ENCODE measurements at regions not wholly inside any gene's neighbourhood (a gene's known extent, or its start where the extent isn't known, plus 50 kb on each side); places are given as distances from the start of the nearest gene placed in this dataset.
"Not testable (repeated sequence)": the region's sequence is repeated elsewhere in the genome, so short reads cannot be mapped to it uniquely, and the experiment has no call there.

DNA sequence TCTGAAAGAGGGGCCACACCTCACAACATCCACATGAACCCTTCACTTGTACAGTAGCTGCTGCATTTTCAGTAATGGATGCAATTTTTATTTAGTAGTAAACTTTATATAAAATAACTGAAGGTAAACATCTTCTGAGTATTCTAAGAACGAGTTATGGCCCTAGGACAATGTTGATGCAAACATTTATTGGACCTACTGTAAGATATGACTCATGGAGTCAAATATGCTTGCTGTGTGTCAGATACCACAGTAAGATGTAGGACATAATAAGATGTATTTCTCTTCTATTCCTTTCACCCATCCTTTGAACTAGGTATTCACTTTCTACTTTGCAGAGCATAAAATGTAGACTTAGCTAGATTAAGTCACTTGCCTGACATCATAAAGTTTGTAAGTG lies 87.6 kb downstream of the TEX13C start:
- no peaks in the 10 kb centered on the region for H3K36me3 ChIP-seq (ENCODE audit: insufficient read depth, low read depth, low read length)
- H3K4me3 ChIP-seq (ENCODE audit: low read length), result no peak overlapping the region
- H3K27me3 ChIP-seq (ENCODE audit: insufficient read depth, low read length), result no peaks in the 10 kb centered on the region
- H3K27ac ChIP-seq (ENCODE audit: low read length), result no peak overlapping the region
- H3K4me1 ChIP-seq (ENCODE audit: insufficient read depth, low read length), result no peaks in the 10 kb centered on the region
- H3K9ac ChIP-seq (ENCODE audit: low read depth, low read length), result no peak overlapping the region
- no peaks in the 10 kb centered on the region for H3K9me3 ChIP-seq (ENCODE audit: insufficient read depth, low read depth, low read length)

DNA sequence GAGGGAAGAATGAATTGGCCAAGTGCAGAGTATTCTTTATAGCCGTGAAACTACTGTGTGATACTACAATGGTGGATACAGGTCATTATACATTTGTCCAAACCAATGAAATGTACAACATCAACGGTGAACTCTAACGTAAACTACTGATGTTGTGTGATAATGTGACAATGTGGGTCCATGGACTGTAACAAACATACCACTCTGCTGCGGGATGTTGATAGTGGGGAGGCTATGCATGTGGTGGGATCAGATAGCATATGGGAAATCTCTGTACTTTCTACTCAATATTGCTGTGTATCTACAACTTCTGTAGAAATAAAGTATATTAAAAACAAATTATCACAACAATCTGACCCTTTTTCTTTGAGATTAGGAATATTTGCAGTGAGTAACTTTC lies 101.1 kb downstream of the TEX13C start:
- no peak overlapping the region for H3K9ac ChIP-seq (ENCODE audit: low read depth, low read length)
- no peak overlapping the region for H3K27ac ChIP-seq (ENCODE audit: low read length)
- H3K9me3 ChIP-seq (ENCODE audit: insufficient read depth, low read depth, low read length), result no peaks in the 10 kb centered on the region; the same call in 1 of the 2 replicates
- no peak overlapping the region for H3K4me3 ChIP-seq (ENCODE audit: low read length)
- H3K4me1 ChIP-seq (ENCODE audit: insufficient read depth, low read length), result no peaks in the 10 kb centered on the region
- no peaks in the 10 kb centered on the region for H3K27me3 ChIP-seq (ENCODE audit: insufficient read depth, low read length)
- no peaks in the 10 kb centered on the region for H3K36me3 ChIP-seq (ENCODE audit: insufficient read depth, low read depth, low read length)

DNA sequence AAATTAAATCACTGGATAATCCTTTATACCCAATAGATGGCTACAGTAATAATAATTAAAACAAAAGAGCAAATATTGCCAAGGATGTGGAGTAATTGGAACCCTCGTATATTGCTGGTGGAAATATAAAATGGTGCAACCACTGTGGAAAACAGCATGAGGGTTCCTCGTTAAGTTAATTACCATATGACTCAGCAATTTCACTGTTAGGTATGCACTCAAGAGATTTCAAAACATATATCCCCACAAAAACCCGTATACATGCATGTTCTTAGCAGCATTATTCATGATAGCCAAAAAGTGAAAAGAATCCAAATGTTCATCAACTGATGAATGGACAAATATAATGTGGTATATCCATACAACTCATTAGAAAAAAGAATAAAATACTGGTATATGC lies 103.3 kb downstream of the TEX13C start:
- Histone ChIP-seq H3K9me3 (ENCODE audit: insufficient read depth, low read depth, low read length) (no peaks in the 10 kb centered on the region; the same call in 1 of the 2 replicates), H3K4me3 (ENCODE audit: low read length) (no peak overlapping the region), H3K4me1 (ENCODE audit: insufficient read depth, low read length) (no peaks in the 10 kb centered on the region), H3K9ac (ENCODE audit: low read depth, low read length) (no peak overlapping the region), H3K27me3 (ENCODE audit: insufficient read depth, low read length) (no peaks in the 10 kb centered on the region), H3K36me3 (ENCODE audit: insufficient read depth, low read depth, low read length) (no peaks in the 10 kb centered on the region), H3K27ac (ENCODE audit: low read length) (no peak overlapping the region)

- no peaks in the 10 kb centered on the region for H3K4me1 ChIP-seq (ENCODE audit: insufficient read depth, low read length)
- H3K27ac ChIP-seq (ENCODE audit: low read length), result no peak overlapping the region
- H3K4me3 ChIP-seq (ENCODE audit: low read length), result no peak overlapping the region
- H3K36me3 ChIP-seq (ENCODE audit: insufficient read depth, low read depth, low read length), result no peaks in the 10 kb centered on the region
- H3K9me3 ChIP-seq (ENCODE audit: insufficient read depth, low read depth, low read length), result no peaks in the 10 kb centered on the region; the same call in 1 of the 2 replicates
- H3K9ac ChIP-seq (ENCODE audit: low read depth, low read length), result no peak overlapping the region
- H3K27me3 ChIP-seq (ENCODE audit: insufficient read depth, low read length), result no peaks in the 10 kb centered on the region
Observed at GRCh38 chrX:125424536-125424935, 104.9 kb downstream of the TEX13C start.

DNA sequence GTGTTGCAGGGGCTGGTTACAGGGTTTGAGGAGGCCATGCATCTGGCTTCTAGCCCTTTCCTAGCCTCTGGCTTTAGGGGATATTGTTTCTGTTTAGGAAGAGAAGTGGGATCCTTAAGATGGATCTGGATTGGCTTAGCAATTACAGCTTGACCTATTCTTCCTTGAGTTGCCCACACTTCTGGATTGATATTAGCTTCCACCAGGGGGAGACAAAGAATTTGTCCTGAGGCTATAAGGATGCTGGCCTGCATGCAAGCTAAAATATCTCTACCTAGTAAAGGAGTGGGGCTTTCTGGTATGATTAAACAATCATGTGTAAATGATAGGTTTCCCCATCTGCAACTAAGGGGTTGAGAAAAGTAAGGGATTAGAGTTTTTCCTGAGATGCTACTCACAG lies 117.2 kb downstream of the TEX13C start:
- Histone ChIP-seq H3K9ac (ENCODE audit: low read depth, low read length) (no peak overlapping the region), H3K27me3 (ENCODE audit: insufficient read depth, low read length) (no peaks in the 10 kb centered on the region), H3K9me3 (ENCODE audit: insufficient read depth, low read depth, low read length) (peaks cover 16% of the 10 kb centered on the region), H3K27ac (ENCODE audit: low read length) (no peak overlapping the region), H3K4me3 (ENCODE audit: low read length) (no peak overlapping the region), H3K4me1 (ENCODE audit: insufficient read depth, low read length) (no peaks in the 10 kb centered on the region), H3K36me3 (ENCODE audit: insufficient read depth, low read depth, low read length) (no peaks in the 10 kb centered on the region)

DNA sequence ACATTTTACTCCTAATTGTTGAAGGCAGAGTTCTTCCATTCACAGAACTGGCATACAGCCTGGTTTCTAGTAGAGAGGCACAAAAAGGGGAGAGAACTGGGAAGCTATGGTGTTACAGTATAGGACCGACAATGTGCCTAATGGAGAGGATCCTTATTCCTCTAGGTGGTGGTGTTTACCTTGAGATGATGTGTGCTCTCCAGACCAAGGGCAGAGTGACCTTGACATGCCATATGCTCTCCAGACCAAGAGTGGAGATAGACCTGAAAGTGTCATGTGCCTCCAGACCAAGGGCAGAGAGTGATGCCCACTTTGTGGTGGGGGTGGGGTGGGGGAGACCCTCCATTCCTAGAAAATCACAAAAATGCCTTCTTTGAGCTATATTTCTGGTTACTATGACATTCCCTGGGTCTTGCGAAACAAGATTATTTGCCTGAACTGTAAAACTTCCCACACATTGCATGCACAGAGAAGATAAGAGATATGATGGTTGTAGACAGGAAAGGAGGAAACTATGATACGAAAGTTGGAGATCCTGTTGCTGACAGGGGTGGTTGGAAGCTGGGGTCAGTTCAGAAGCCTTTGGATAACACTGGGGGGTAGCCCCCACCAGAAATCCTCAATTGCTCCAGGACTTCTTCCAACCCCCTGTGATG lies 119.7 kb downstream of the TEX13C start:
- no peaks in the 10 kb centered on the region for H3K9me3 ChIP-seq (ENCODE audit: insufficient read depth, low read depth, low read length)

GRCh38 chrX:125444659-125445058 lies 125.0 kb downstream of the TEX13C start:
- no peak overlapping the region for H3K9ac ChIP-seq (ENCODE audit: low read depth, low read length)
- H3K4me1 ChIP-seq (ENCODE audit: insufficient read depth, low read length), result no peaks in the 10 kb centered on the region
- H3K9me3 ChIP-seq (ENCODE audit: insufficient read depth, low read depth, low read length), result no peaks in the 10 kb centered on the region; the same call in 1 of the 2 replicates
- no peak overlapping the region for H3K4me3 ChIP-seq (ENCODE audit: low read length)
- no peaks in the 10 kb centered on the region for H3K36me3 ChIP-seq (ENCODE audit: insufficient read depth, low read depth, low read length)
- H3K27me3 ChIP-seq (ENCODE audit: insufficient read depth, low read length), result no peaks in the 10 kb centered on the region
- H3K27ac ChIP-seq (ENCODE audit: low read length), result no peak overlapping the region

More for the DNA sequence above, 119.7 kb downstream of the TEX13C start:
- H3K27ac ChIP-seq (ENCODE audit: low read length), result no peak overlapping the region
- no peaks in the 10 kb centered on the region for H3K4me1 ChIP-seq (ENCODE audit: insufficient read depth, low read length)
- no peak overlapping the region for H3K4me3 ChIP-seq (ENCODE audit: low read length)
- no peak overlapping the region for H3K9ac ChIP-seq (ENCODE audit: low read depth, low read length)
- no peaks in the 10 kb centered on the region for H3K27me3 ChIP-seq (ENCODE audit: insufficient read depth, low read length)
- H3K36me3 ChIP-seq (ENCODE audit: insufficient read depth, low read depth, low read length), result no peaks in the 10 kb centered on the region

DNA sequence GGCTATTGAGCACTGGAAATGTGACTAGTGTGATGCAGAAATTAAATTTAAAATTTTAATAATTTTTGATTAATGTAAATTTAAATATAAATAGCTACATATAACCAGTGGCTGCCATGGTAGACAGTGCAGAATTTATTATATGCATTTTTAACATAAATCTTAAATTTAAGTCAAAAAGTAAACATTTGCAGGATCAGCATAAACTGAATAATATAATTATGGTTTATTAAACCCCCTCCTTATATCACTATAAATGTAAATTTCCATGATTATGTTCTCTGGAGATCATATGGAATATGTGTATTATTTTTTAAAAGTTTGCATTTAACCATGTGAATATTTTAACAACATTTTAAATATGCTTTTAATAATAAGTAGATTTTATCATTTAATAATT lies 155.8 kb downstream of the TEX13C start:
- no peak overlapping the region for H3K27ac ChIP-seq (ENCODE audit: low read length)
- H3K27me3 ChIP-seq (ENCODE audit: insufficient read depth, low read length), result no peaks in the 10 kb centered on the region
- H3K36me3 ChIP-seq (ENCODE audit: insufficient read depth, low read depth, low read length), result no peaks in the 10 kb centered on the region
- no peaks in the 10 kb centered on the region for H3K4me1 ChIP-seq (ENCODE audit: insufficient read depth, low read length)
- H3K9ac ChIP-seq (ENCODE audit: low read depth, low read length), result no peak overlapping the region
- H3K4me3 ChIP-seq (ENCODE audit: low read length), result no peak overlapping the region
- no peaks in the 10 kb centered on the region for H3K9me3 ChIP-seq (ENCODE audit: insufficient read depth, low read depth, low read length)

- no peak overlapping the region for H3K4me3 ChIP-seq (ENCODE audit: low read length)
- H3K27me3 ChIP-seq (ENCODE audit: insufficient read depth, low read length), result no peaks in the 10 kb centered on the region
- H3K36me3 ChIP-seq (ENCODE audit: insufficient read depth, low read depth, low read length), result no peaks in the 10 kb centered on the region
- no peak overlapping the region for H3K27ac ChIP-seq (ENCODE audit: low read length)
- no peak overlapping the region for H3K9ac ChIP-seq (ENCODE audit: low read depth, low read length)
- no peaks in the 10 kb centered on the region for H3K9me3 ChIP-seq (ENCODE audit: insufficient read depth, low read depth, low read length)
- H3K4me1 ChIP-seq (ENCODE audit: insufficient read depth, low read length), result no peaks in the 10 kb centered on the region
Observed at GRCh38 chrX:125492439-125492838, 172.8 kb downstream of the TEX13C start.

- not testable (repeated sequence) for H3K9me3 ChIP-seq (ENCODE audit: insufficient read depth, low read depth, low read length); H3K4me1 ChIP-seq (ENCODE audit: insufficient read depth, low read length); H3K4me3 ChIP-seq (ENCODE audit: low read length); H3K27ac ChIP-seq (ENCODE audit: low read length); H3K9ac ChIP-seq (ENCODE audit: low read depth, low read length); H3K36me3 ChIP-seq (ENCODE audit: insufficient read depth, low read depth, low read length); H3K27me3 ChIP-seq (ENCODE audit: insufficient read depth, low read length)
Observed at GRCh38 chrX:125493004-125493403, 173.3 kb downstream of the TEX13C start.

DNA sequence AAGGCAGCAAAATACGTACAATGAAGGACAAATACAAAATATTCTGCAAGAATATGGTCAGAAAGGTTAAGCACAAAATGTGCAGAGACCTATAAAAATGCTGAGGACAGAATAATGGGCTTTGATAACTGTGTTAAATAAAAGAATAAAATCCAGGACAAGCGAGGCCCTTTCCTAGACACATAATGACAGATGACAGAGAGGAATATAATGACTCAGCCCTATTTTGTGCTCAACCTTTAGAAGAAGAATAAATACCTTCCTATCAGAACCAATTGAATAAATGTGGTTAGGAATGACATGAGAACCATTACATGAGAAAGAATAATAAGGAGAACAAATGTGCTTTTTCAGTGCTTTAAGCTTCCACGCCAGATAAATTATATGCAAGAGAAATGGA lies 178.0 kb downstream of the TEX13C start:
- Histone ChIP-seq H3K4me3 (ENCODE audit: low read length) (no peak overlapping the region), H3K27ac (ENCODE audit: low read length) (no peak overlapping the region), H3K9me3 (ENCODE audit: insufficient read depth, low read depth, low read length) (no peaks in the 10 kb centered on the region), H3K4me1 (ENCODE audit: insufficient read depth, low read length) (no peaks in the 10 kb centered on the region), H3K27me3 (ENCODE audit: insufficient read depth, low read length) (no peaks in the 10 kb centered on the region), H3K9ac (ENCODE audit: low read depth, low read length) (no peak overlapping the region), H3K36me3 (ENCODE audit: insufficient read depth, low read depth, low read length) (no peaks in the 10 kb centered on the region)

DNA sequence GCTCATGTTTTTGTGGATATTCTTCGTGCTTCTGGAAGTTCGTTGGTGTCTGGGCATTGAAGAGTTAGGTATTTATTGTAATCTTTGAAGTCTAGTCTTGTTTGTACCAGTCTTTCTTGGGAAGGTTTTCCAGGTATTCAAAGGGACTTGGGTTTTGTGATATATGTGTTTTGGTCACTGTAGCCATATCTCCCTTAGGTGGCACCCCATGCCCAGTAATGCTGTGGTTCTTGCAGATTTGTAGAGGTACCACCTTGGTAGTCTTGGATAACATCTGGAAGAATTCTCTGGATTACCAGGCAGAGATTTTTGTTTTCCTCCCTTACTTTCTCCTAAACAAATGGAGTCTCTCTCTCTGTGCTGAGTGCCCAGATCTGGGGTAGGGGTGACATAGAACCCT lies 184.1 kb downstream of the TEX13C start:
- Histone ChIP-seq H3K27ac (ENCODE audit: low read length) (no peak overlapping the region), H3K4me3 (ENCODE audit: low read length) (no peak overlapping the region), H3K9ac (ENCODE audit: low read depth, low read length) (no peak overlapping the region), H3K27me3 (ENCODE audit: insufficient read depth, low read length) (no peaks in the 10 kb centered on the region), H3K9me3 (ENCODE audit: insufficient read depth, low read depth, low read length) (no peaks in the 10 kb centered on the region), H3K4me1 (ENCODE audit: insufficient read depth, low read length) (no peaks in the 10 kb centered on the region), H3K36me3 (ENCODE audit: insufficient read depth, low read depth, low read length) (no peaks in the 10 kb centered on the region)
